ENCODE measurements at regions not wholly inside any gene's neighbourhood (a gene's known extent, or its start where the extent isn't known, plus 50 kb on each side); places are given as distances from the start of the nearest gene placed in this dataset.

- no peak overlapping the region for H3K4me3 ChIP-seq (ENCODE audit: low read length)
- TF ChIP-seq, protein P1, sequence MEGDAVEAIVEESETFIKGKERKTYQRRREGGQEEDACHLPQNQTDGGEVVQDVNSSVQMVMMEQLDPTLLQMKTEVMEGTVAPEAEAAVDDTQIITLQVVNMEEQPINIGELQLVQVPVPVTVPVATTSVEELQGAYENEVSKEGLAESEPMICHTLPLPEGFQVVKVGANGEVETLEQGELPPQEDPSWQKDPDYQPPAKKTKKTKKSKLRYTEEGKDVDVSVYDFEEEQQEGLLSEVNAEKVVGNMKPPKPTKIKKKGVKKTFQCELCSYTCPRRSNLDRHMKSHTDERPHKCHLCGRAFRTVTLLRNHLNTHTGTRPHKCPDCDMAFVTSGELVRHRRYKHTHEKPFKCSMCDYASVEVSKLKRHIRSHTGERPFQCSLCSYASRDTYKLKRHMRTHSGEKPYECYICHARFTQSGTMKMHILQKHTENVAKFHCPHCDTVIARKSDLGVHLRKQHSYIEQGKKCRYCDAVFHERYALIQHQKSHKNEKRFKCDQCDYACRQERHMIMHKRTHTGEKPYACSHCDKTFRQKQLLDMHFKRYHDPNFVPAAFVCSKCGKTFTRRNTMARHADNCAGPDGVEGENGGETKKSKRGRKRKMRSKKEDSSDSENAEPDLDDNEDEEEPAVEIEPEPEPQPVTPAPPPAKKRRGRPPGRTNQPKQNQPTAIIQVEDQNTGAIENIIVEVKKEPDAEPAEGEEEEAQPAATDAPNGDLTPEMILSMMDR (conservative IDR thresholded peaks at IDR 0.05; ENCODE audit: low read depth, low read length), result no peak
- DNase-seq (ENCODE audit: low read depth), result no peak
These were observed 352.7 kb downstream of the LRRC70 start for GRCh38 chr5:62931153-62931950.

GRCh38 chr5:62922191-62922590, 343.6 kb downstream of the LRRC70 start:
- TF ChIP-seq, protein P1 (conservative IDR thresholded peaks at IDR 0.05; ENCODE audit: low read depth, low read length), result no peak
- no peak for DNase-seq (ENCODE audit: low read depth)
- H3K4me3 ChIP-seq (ENCODE audit: low read length), result no peak overlapping the region

DNA sequence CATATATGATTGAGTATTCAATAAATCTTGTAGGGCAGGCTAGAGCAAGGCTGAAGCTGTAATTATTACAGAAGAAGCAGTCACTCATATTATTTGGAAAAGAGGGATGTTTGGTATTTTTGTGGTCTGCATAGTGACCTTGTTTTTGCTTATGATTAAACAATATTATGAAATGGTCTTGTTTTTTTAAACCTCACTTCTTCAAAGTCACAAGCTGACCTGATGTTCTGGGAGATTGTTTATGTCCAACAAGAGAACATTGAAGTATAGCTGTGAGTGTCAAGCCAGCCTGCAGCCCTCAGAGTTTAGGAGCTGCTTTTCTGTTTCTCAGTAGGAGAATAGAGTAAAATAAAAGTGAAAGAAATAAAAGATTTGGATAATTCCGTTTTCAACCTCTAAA, 342.2 kb downstream of the LRRC70 start:
- H3K4me3 ChIP-seq (ENCODE audit: low read length), result no peak overlapping the region
- TF ChIP-seq, protein P1 (conservative IDR thresholded peaks at IDR 0.05; ENCODE audit: low read depth, low read length), result no peak
- DNase-seq (ENCODE audit: low read depth), result no peak

DNA sequence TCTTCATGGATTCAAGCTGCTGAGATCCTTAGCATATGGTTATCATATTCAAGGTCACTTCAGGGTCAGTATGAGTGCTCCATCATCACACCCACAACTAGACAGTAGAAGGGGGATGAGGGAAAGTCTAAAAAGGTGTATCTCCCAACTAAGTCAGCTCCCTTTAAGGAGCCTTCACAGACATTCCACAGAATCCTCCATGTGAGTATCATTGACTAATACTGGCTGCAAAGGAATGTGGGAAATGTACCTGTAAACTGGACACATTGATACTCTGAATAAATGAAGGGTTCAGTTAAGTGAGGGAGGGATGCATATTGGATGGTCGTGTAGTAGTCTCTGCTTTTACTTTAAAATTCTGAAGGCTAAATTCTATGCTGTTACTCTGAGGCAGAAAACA, 330.7 kb downstream of the LRRC70 start:
- H3K4me3 ChIP-seq (ENCODE audit: low read length), result no peak overlapping the region
- DNase-seq (ENCODE audit: low read depth), result no peak
- TF ChIP-seq, protein P1 (conservative IDR thresholded peaks at IDR 0.05; ENCODE audit: low read depth, low read length), result no peak

DNA sequence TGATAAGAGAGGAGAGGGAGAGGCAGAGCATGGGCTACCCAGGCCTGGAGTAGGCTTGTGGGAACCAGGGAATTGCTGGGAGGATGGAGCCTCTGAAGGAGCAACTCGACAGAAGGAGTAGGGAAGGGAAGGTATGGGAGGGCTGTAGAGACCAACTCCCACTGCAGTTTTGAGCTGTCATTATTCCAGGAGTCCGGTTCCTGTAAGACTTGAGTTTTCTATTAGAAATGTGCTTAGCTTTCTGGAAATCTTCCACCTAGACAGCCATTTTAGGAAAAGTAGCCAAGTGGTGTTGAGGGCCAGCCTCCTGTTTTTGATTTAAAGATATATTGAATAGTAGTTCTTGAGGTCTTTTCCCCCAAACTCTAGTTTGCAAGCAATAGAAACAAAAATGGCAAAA, 323.5 kb downstream of the LRRC70 start:
- TF ChIP-seq, protein P1 (conservative IDR thresholded peaks at IDR 0.05; ENCODE audit: low read depth, low read length), result no peak
- DNase-seq (ENCODE audit: low read depth), result no peak
- H3K4me3 ChIP-seq (ENCODE audit: low read length), result no peak overlapping the region

GRCh38 chr5:62900976-62901375, 322.4 kb downstream of the LRRC70 start:
- no peak for DNase-seq (ENCODE audit: low read depth)
- TF ChIP-seq, protein P1 (conservative IDR thresholded peaks at IDR 0.05; ENCODE audit: low read depth, low read length), result no peak
- H3K4me3 ChIP-seq (ENCODE audit: low read length), result no peak overlapping the region
